Coronary artery (tissue), 2 donors: ENCODE measurements at regions not wholly inside any gene's neighbourhood (a gene's known extent, or its start where the extent isn't known, plus 50 kb on each side); places are given as distances from the start of the nearest gene placed in this dataset.

Experiments
- DNase-seq: peaks from one replicate; pipeline ENCODE4 v3.0.0-alpha.2; 2017; ENCODE audit warnings: low spot score
- H3K27ac ChIP-seq, 2 donors: fragments of 200-600 bp; sonication (generic); one replicate each; pipeline ENCODE4 v1.5.1; 2016 to 2019
- H3K4me3 ChIP-seq: fragments of 200-600 bp; sonication (generic); 2 replicates; pipeline ENCODE4 v1.5.1; 2016; ENCODE audit warnings: mild to moderate bottlenecking, moderate library complexity
- TF ChIP-seq, protein P1 (sequence below): fragments of 200-600 bp; sonication (generic); IDR thresholded peaks from one replicate; pipeline ENCODE4 v1.5.1; 2019; ENCODE audit warnings: antibody characterized with exemption

DNA sequence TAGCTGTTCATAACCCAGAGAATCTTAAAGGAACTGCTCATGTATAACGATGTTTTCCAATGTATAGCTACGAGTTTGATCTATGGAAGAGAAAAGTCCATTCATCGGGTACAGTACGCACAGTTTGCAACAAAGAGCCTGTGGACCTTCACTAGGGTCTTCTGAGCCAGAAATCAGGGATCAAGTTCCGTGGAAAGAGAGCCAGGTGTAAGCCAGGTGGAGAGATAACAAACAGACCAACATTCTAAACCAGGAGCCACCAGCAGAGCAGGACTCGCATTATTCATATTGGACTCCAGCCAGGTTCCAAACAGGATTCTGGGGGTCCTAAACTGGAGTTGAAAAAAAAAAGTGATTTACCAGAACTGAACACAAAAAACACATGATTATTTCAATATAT is 505.4 kb upstream of the C16orf82 start:
- no peak for DNase-seq
- no peak overlapping the region for H3K4me3 ChIP-seq
- no peak overlapping the region for H3K27ac ChIP-seq
- TF ChIP-seq, protein P1, sequence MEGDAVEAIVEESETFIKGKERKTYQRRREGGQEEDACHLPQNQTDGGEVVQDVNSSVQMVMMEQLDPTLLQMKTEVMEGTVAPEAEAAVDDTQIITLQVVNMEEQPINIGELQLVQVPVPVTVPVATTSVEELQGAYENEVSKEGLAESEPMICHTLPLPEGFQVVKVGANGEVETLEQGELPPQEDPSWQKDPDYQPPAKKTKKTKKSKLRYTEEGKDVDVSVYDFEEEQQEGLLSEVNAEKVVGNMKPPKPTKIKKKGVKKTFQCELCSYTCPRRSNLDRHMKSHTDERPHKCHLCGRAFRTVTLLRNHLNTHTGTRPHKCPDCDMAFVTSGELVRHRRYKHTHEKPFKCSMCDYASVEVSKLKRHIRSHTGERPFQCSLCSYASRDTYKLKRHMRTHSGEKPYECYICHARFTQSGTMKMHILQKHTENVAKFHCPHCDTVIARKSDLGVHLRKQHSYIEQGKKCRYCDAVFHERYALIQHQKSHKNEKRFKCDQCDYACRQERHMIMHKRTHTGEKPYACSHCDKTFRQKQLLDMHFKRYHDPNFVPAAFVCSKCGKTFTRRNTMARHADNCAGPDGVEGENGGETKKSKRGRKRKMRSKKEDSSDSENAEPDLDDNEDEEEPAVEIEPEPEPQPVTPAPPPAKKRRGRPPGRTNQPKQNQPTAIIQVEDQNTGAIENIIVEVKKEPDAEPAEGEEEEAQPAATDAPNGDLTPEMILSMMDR = no peak

- no peak overlapping the region for H3K27ac ChIP-seq
- H3K4me3 ChIP-seq = no peak overlapping the region
- TF ChIP-seq, protein P1 = no peak
- DNase-seq = no peak
Observed at GRCh38 chr16:26563018-26563417, 503.7 kb upstream of the C16orf82 start.

GRCh38 chr16:26567356-26567755 is 499.4 kb upstream of the C16orf82 start:
- no peak overlapping the region for H3K4me3 ChIP-seq
- TF ChIP-seq, protein P1 = no peak
- no peak for DNase-seq
- no peak overlapping the region for H3K27ac ChIP-seq

DNA sequence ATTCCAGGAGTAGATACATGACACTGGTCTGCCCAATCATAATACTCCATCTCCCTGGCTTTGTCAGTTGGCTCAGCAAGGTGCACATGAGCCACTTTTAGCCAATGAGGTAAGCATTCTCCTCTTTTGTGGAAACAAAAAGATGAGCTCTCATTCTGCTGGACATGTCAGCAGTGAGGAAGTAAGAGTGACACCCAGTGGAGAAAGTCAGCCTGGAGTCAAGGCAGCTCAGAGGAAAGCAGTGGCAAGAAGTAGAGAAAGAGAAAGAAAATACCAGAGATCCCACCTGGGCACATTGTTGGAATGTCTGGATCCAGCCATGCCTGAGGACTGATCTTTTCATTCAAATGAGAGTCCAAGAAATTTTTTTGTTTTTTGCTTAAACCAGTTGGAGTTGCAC is 496.9 kb upstream of the C16orf82 start:
- TF ChIP-seq, protein P1 = no peak
- H3K27ac ChIP-seq = no peak overlapping the region
- no peak for DNase-seq
- H3K4me3 ChIP-seq = no peak overlapping the region

DNA sequence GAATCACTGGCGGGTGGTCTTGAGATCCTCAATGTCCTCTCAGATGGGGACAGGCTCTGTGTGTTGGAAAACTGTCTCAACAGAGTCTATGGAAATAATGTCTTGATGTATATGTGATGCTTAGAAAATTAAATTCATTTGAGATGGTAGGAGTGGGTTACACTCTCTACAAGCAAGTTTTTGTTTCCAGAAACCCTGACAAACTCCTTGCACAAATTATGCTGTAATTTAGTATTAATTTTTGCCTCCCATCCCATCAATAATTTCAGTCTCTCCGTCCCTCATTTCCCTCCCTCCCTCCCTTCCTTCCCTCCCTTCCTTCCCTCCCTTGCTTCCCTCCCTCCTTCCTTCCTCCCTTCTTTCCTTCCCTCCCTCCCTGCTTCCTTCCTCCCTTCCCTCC is 488.0 kb upstream of the C16orf82 start:
- no peak overlapping the region for H3K4me3 ChIP-seq
- DNase-seq = no peak
- H3K27ac ChIP-seq = no peak overlapping the region
- TF ChIP-seq, protein P1 = no peak

DNA sequence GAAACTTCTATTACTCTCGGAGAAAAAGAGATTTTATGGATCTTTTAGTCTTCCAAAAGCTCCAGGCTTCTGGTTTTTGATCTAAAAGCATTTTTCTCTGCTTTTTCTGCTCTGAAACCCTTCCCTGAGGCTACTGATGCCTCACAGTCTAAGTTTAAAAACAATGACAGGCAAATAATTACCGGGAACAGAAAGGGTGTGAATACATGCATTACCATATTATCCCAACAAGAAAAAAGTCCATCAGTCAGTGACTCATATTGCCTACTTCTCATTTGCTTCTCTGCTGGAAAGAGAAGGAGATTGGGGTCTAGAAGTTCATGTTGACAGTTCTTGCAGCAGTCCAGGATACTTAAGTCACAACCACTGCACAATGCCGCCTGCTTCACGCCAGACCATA is 482.9 kb upstream of the C16orf82 start:
- Histone ChIP-seq H3K27ac (no peak overlapping the region), H3K4me3 (no peak overlapping the region)
- TF ChIP-seq, protein P1 = no peak
- no peak for DNase-seq

GRCh38 chr16:26593700-26594099 is 473.0 kb upstream of the C16orf82 start:
- no peak overlapping the region for H3K27ac ChIP-seq
- TF ChIP-seq, protein P1 = no peak
- no peak overlapping the region for H3K4me3 ChIP-seq
- no peak for DNase-seq
